H1 (cell line): ENCODE measurements at regions not wholly inside any gene's neighbourhood (a gene's known extent, or its start where the extent isn't known, plus 50 kb on each side); places are given as distances from the start of the nearest gene placed in this dataset.

Experiments used
- CTCF ChIA-PET: fragments of 300-600 bp; sonication (Branson Sonifier 250); formaldehyde crosslinking; loops from one replicate; lab custom pipeline; 2021; ENCODE audit not compliant: partially characterized antibody; lab: Charles Lee
- POLR2A ChIA-PET: fragments of 300-600 bp; sonication (Branson Sonifier 250); formaldehyde crosslinking; loops from one replicate; lab custom pipeline; 2021; ENCODE audit warnings: inconsistent platforms; ENCODE audit not compliant: partially characterized antibody; lab: Charles Lee
- DNase-seq, 2 experiments: peaks; one replicate each; pipeline versions ENCODE4 v3.0.0 to v3.0.0-alpha.2; 2010 to 2022; ENCODE audit warnings: low spot score in 2 of 2, low read depth in 1 of 2, mixed read lengths in 1 of 2
- FAIRE-seq: peaks from 2 replicates; lab custom pipeline; 2011; peaks lifted over from hg19 to GRCh38; lab: Jason Lieb, UNC
- H2AFZ ChIP-seq: 2 replicates; pipeline ENCODE4 v1.8.1; 2012; ENCODE audit warnings: low read length, inconsistent platforms
- H2AK5ac ChIP-seq: 2 replicates; pipeline ENCODE4 v1.6.1; 2013; ENCODE audit warnings: low read depth, low read length
- H2BK120ac ChIP-seq: replicated peaks from 2 replicates; pipeline ENCODE3; 2013; ENCODE audit warnings: low read depth, low read length, inconsistent platforms
- H2BK12ac ChIP-seq: 2 replicates; pipeline ENCODE4 v1.6.1; 2013; ENCODE audit warnings: low read depth, low read length
- H2BK15ac ChIP-seq: 2 replicates; pipeline ENCODE4 v1.6.1; 2013; ENCODE audit warnings: low read length
- H2BK20ac ChIP-seq: 2 replicates; pipeline ENCODE4 v1.6.1; 2013; ENCODE audit warnings: low read length
- H2BK5ac ChIP-seq: 2 replicates; pipeline ENCODE4 v1.6.1; 2013; ENCODE audit warnings: low read depth, low read length
- H3K14ac ChIP-seq: 2 replicates; pipeline ENCODE4 v1.6.1; 2013; ENCODE audit warnings: inconsistent platforms; ENCODE audit not compliant: insufficient read length
- H3K18ac ChIP-seq: 2 replicates; pipeline ENCODE4 v1.6.1; 2013; ENCODE audit warnings: low read length; ENCODE audit errors: extremely low read depth
- H3K23ac ChIP-seq: 2 replicates; pipeline ENCODE4 v1.6.1; 2013; ENCODE audit warnings: inconsistent platforms; ENCODE audit not compliant: insufficient read length
- H3K23me2 ChIP-seq: 2 replicates; pipeline ENCODE4 v1.6.1; 2013; ENCODE audit warnings: low read depth, low read length
- H3K27ac ChIP-seq: 2 replicates; pipeline ENCODE4 v1.6.1; 2011; ENCODE audit warnings: low read depth, low read length, inconsistent platforms
- H3K27me3 ChIP-seq, 4 experiments: replicated peaks in 1 of 4; 1 replicate in 1 of 4; 2 replicates in 3 of 4; pipeline versions ENCODE4 v1.6.1 to v1.8.1; 2011 to 2013; ENCODE audit warnings: low read length in 3 of 4, mild to moderate bottlenecking in 3 of 4, inconsistent platforms in 2 of 4, mixed read lengths in 2 of 4, moderate library complexity in 1 of 4; ENCODE audit not compliant: control insufficient read depth in 3 of 4, insufficient read depth in 3 of 4; ENCODE audit errors: extremely low read depth in 1 of 4
- H3K36me3 ChIP-seq, 4 experiments: 2 replicates each; pipeline versions ENCODE4 v1.6.1 to v1.8.1; 2011 to 2013; ENCODE audit warnings: mild to moderate bottlenecking in 4 of 4, low read length in 3 of 4, moderate library complexity in 2 of 4, control low read depth in 1 of 4, inconsistent platforms in 1 of 4; ENCODE audit not compliant: insufficient read depth in 4 of 4, control insufficient read depth in 2 of 4
- H3K4ac ChIP-seq: replicated peaks from 2 replicates; pipeline ENCODE3; 2013; ENCODE audit warnings: low read length, low read depth, mixed read lengths, inconsistent platforms; ENCODE audit not compliant: insufficient read length
- H3K4me1 ChIP-seq, 4 experiments: replicated peaks in 1 of 4; 1 replicate in 1 of 4; 2 replicates in 3 of 4; pipeline versions ENCODE4 v1.6.1 to v1.8.1; 2011 to 2013; ENCODE audit warnings: low read length in 3 of 4, inconsistent platforms in 2 of 4, mixed read lengths in 1 of 4; ENCODE audit not compliant: insufficient read depth in 4 of 4, control insufficient read depth in 3 of 4
- H3K4me2 ChIP-seq, 2 experiments: 2 replicates each; pipeline versions ENCODE4 v1.6.1 to v1.8.1; 2011 to 2013; ENCODE audit warnings: low read depth in 2 of 2, low read length in 2 of 2, control low read depth in 1 of 2, inconsistent platforms in 1 of 2, mild to moderate bottlenecking in 1 of 2; ENCODE audit not compliant: insufficient read depth in 1 of 2
- H3K4me3 ChIP-seq, 4 experiments: fragments of 200-600, 300-600 bp in 1 of 4; sonication (generic), shearing (Covaris generic), sonication (Bioruptor Twin) in 1 of 4; 2 replicates each; pipeline versions ENCODE4 v1.5.1 to v1.8.1; 2011 to 2016; ENCODE audit warnings: low read length in 4 of 4, low read depth in 3 of 4, control low read depth in 2 of 4, inconsistent platforms in 2 of 4, mild to moderate bottlenecking in 2 of 4, mixed read lengths in 1 of 4, moderate library complexity in 1 of 4; ENCODE audit not compliant: insufficient read depth in 2 of 4; ENCODE audit errors: extremely low read depth in 1 of 4
- H3K56ac ChIP-seq: replicated peaks from 2 replicates; pipeline ENCODE3; 2013; ENCODE audit warnings: low read depth, mild to moderate bottlenecking, mixed read lengths, low read length, inconsistent platforms; ENCODE audit not compliant: insufficient read length
- H3K79me1 ChIP-seq: 2 replicates; pipeline ENCODE4 v1.6.1; 2013; ENCODE audit warnings: low read depth, low read length, control low read depth
- H3K79me2 ChIP-seq, 2 experiments: 2 replicates each; pipeline versions ENCODE4 v1.6.1 to v1.8.1; 2012 to 2013; ENCODE audit warnings: low read length in 2 of 2, mild to moderate bottlenecking in 2 of 2, inconsistent platforms in 1 of 2; ENCODE audit not compliant: insufficient read depth in 2 of 2, control insufficient read depth in 1 of 2
- H3K9ac ChIP-seq, 4 experiments: replicated peaks in 1 of 4; 1 replicate in 1 of 4; 2 replicates in 3 of 4; pipeline versions ENCODE4 v1.6.1 to v1.8.1; 2011 to 2013; ENCODE audit warnings: low read depth in 3 of 4, low read length in 3 of 4, control low read depth in 2 of 4, mild to moderate bottlenecking in 2 of 4, moderate library complexity in 2 of 4, inconsistent platforms in 1 of 4; ENCODE audit errors: extremely low read depth in 1 of 4
- H3K9me3 ChIP-seq, 2 experiments: 2 replicates each; pipeline versions ENCODE4 v1.6.1 to v1.8.1; 2012 to 2013; ENCODE audit warnings: mild to moderate bottlenecking in 2 of 2, moderate library complexity in 2 of 2, control low read depth in 1 of 2, inconsistent platforms in 1 of 2, low read depth in 1 of 2, low read length in 1 of 2, mixed read lengths in 1 of 2; ENCODE audit not compliant: insufficient read depth in 2 of 2
- H4K20me1 ChIP-seq, 2 experiments: replicated peaks in 1 of 2; 2 replicates each; pipeline versions ENCODE3 to v1.8.1; 2011 to 2013; ENCODE audit warnings: inconsistent platforms in 2 of 2, low read length in 2 of 2, mild to moderate bottlenecking in 1 of 2; ENCODE audit not compliant: insufficient read depth in 2 of 2, control insufficient read depth in 1 of 2
- H4K5ac ChIP-seq: 2 replicates; pipeline ENCODE4 v1.6.1; 2013; ENCODE audit warnings: low read length, low read depth, mixed read lengths, inconsistent platforms; ENCODE audit not compliant: insufficient read length
- H4K8ac ChIP-seq: 2 replicates; pipeline ENCODE4 v1.8.0; 2013; ENCODE audit warnings: mild to moderate bottlenecking, moderate library complexity, low read length, inconsistent platforms; ENCODE audit not compliant: insufficient read depth; ENCODE audit errors: extremely low read depth
- H4K91ac ChIP-seq: replicated peaks from 2 replicates; pipeline ENCODE3; 2013; ENCODE audit warnings: low read length, mixed read lengths, inconsistent platforms; ENCODE audit not compliant: insufficient read length
- PHF8 ChIP-seq: fragments of 200-600 bp; sonication (generic); conservative IDR thresholded peaks from 2 replicates; pipeline ENCODE4 v1.7.1; 2012; ENCODE audit warnings: low read depth, mild to moderate bottlenecking, inconsistent platforms, low read length, moderate library complexity
- WGBS, 2 experiments: shearing (Covaris generic) in 1 of 2; methylation state at CpG; one replicate each; pipeline versions ENCODE4 v1.1.6 to v1.1.7; 2013 to 2015; ENCODE audit warnings: low lambda C conversion rate in 2 of 2, mixed read lengths in 2 of 2, inconsistent platforms in 1 of 2, low coverage in 1 of 2, missing lambda C conversion rate in 1 of 2; ENCODE audit not compliant: insufficient replicate concordance in 2 of 2, insufficient coverage in 1 of 2, insufficient read length in 1 of 2; ENCODE audit errors: extremely low coverage in 1 of 2, missing lambda C conversion rate in 1 of 2; 5-methylcytosine and 5-hydroxymethylcytosine counted together

- no peak overlapping the region for H4K5ac ChIP-seq
- no peak for TF ChIP-seq PHF8
Observed at GRCh38 chr6:135126034-135126433, 55.1 kb upstream of the MYB start.

More at GRCh38 chr6:135126034-135126433, 55.1 kb upstream of the MYB start:
- Histone ChIP-seq H2AFZ (0 out of 2 replicates have a peak overlapping the region, but pooled peaks have one; percentile 49), H4K20me1 (no peaks in the 10 kb centered on the region), H3K4me2 (no peak overlapping the region), H3K14ac (no peak overlapping the region), H3K4me3 (no peak overlapping the region), H3K4me1 (peaks cover 0 to 5% (median 0%) of the 10 kb centered on the region in 4 experiments; a peak in 1 of 7 replicates), H3K27me3 (no peaks in the 10 kb centered on the region), H3K23me2 (no peaks in the 10 kb centered on the region), H2BK5ac (no peak overlapping the region), H3K36me3 (no peaks in the 10 kb centered on the region), H3K9me3 (no peaks in the 10 kb centered on the region), H3K4ac (no peak overlapping the region), H2BK12ac (no peak overlapping the region), H3K56ac (no peak overlapping the region), H4K91ac (no peak overlapping the region), H2BK120ac (no peak overlapping the region), H2AK5ac (no peak overlapping the region), H3K79me2 (no peaks in the 10 kb centered on the region), H2BK20ac (no peak overlapping the region), H3K18ac (no peak overlapping the region), H4K8ac (no peak overlapping the region), H2BK15ac (0 out of 2 replicates have a peak overlapping the region, but pooled peaks have one; percentile 9), H3K9ac (no peak overlapping the region), H3K23ac (no peak overlapping the region), H3K27ac (no peak overlapping the region), H3K79me1 (no peaks in the 10 kb centered on the region)
- 86% methylated on average over 2 of the region's 2 CpGs; no CpG with 5 or more reads in 1 of the 2 experiments for WGBS, 2 experiments
- DNase-seq (no peak), FAIRE-seq (no peak)
- ChIA-PET POLR2A (no interaction called here), CTCF (interaction anchor here (0.7 to 2.2 kb wide), 7 partner anchors 18 to 186 kb away, joined by 3 to 8 read pairs (median 3); no protein-coding TSS in a partner anchor)
